H9 (cell line): ENCODE measurements at regions not wholly inside any gene's neighbourhood (a gene's known extent, or its start where the extent isn't known, plus 50 kb on each side); places are given as distances from the start of the nearest gene placed in this dataset.
A peak's percentile ranks its signal among the peaks of the same experiment; 100 is the strongest.

ENCODE experiments used
- DNase-seq: peaks from one replicate; pipeline ENCODE4 v3.0.0-alpha.2; 2017
- H2AFZ ChIP-seq: one replicate; pipeline ENCODE4 v1.6.1; 2013; ENCODE audit warnings: mild to moderate bottlenecking, low read length, control low read depth, moderate library complexity
- H2AK5ac ChIP-seq: 2 replicates; pipeline ENCODE4 v1.6.1; 2013; ENCODE audit warnings: low read length, control low read depth, mixed read lengths; ENCODE audit not compliant: insufficient read length
- H2BK120ac ChIP-seq: one replicate; pipeline ENCODE4 v1.6.1; 2013; ENCODE audit warnings: low read depth, mild to moderate bottlenecking, low read length, control low read depth, inconsistent platforms; ENCODE audit not compliant: poor library complexity, severe bottlenecking
- H2BK12ac ChIP-seq: 2 replicates; pipeline ENCODE4 v1.6.1; 2013; ENCODE audit warnings: low read length, control low read depth, mixed read lengths, low read depth; ENCODE audit not compliant: insufficient read length
- H2BK15ac ChIP-seq: 2 replicates; pipeline ENCODE4 v1.6.1; 2013; ENCODE audit warnings: low read depth, low read length, control low read depth
- H2BK20ac ChIP-seq: one replicate; pipeline ENCODE4 v1.6.1; 2013; ENCODE audit warnings: low read depth, mild to moderate bottlenecking, low read length, control low read depth, inconsistent platforms; ENCODE audit not compliant: poor library complexity, severe bottlenecking
- H2BK5ac ChIP-seq: 2 replicates; pipeline ENCODE4 v1.6.1; 2013; ENCODE audit warnings: low read length, control low read depth, mixed read lengths; ENCODE audit not compliant: insufficient read length
- H3K14ac ChIP-seq: 2 replicates; pipeline ENCODE4 v1.6.1; 2013; ENCODE audit warnings: low read length, control low read depth; ENCODE audit not compliant: insufficient read depth
- H3K18ac ChIP-seq: 2 replicates; pipeline ENCODE4 v1.6.1; 2013; ENCODE audit warnings: low read depth, mild to moderate bottlenecking, mixed read lengths, low read length, control low read depth; ENCODE audit not compliant: insufficient read length
- H3K23ac ChIP-seq: 2 replicates; pipeline ENCODE4 v1.6.1; 2013; ENCODE audit warnings: low read length, control low read depth, mixed read lengths, low read depth; ENCODE audit not compliant: insufficient read length
- H3K23me2 ChIP-seq: 2 replicates; pipeline ENCODE4 v1.6.1; 2013; ENCODE audit warnings: low read depth, mild to moderate bottlenecking, mixed read lengths, low read length, control low read depth; ENCODE audit not compliant: insufficient read length, poor library complexity, severe bottlenecking
- H3K27ac ChIP-seq: 2 replicates; pipeline ENCODE4 v1.5.1; 2013; ENCODE audit warnings: low read length, control low read depth, mixed read lengths, low read depth; ENCODE audit not compliant: insufficient read length
- H3K27me3 ChIP-seq: 2 replicates; pipeline ENCODE4 v1.6.1; 2013; ENCODE audit warnings: low read length, control low read depth, inconsistent platforms; ENCODE audit not compliant: insufficient read depth
- H3K4ac ChIP-seq: 2 replicates; pipeline ENCODE4 v1.6.1; 2013; ENCODE audit warnings: low read depth, mild to moderate bottlenecking, control low read depth, inconsistent platforms, low read length, moderate library complexity
- H3K4me1 ChIP-seq: 2 replicates; pipeline ENCODE4 v1.6.1; 2013; ENCODE audit warnings: low read length, control low read depth, inconsistent platforms; ENCODE audit not compliant: insufficient read depth
- H3K4me2 ChIP-seq: 2 replicates; pipeline ENCODE4 v1.6.1; 2013; ENCODE audit warnings: low read length, control low read depth, mixed read lengths; ENCODE audit not compliant: insufficient read length, insufficient read depth
- H3K56ac ChIP-seq: 2 replicates; pipeline ENCODE4 v1.6.1; 2013; ENCODE audit warnings: low read depth, mild to moderate bottlenecking, mixed read lengths, low read length, control low read depth; ENCODE audit not compliant: insufficient read length
- H3K79me1 ChIP-seq: 2 replicates; pipeline ENCODE4 v1.6.1; 2013; ENCODE audit warnings: low read depth, mild to moderate bottlenecking, moderate library complexity, low read length, control low read depth, inconsistent platforms; ENCODE audit not compliant: insufficient read depth, poor library complexity, severe bottlenecking
- H3K79me2 ChIP-seq: 2 replicates; pipeline ENCODE4 v1.6.1; 2013; ENCODE audit warnings: low read length, control low read depth, inconsistent platforms; ENCODE audit not compliant: insufficient read depth
- H3K9ac ChIP-seq: 2 replicates; pipeline ENCODE4 v1.6.1; 2013; ENCODE audit warnings: low read length, control low read depth, mixed read lengths; ENCODE audit not compliant: insufficient read length; ENCODE audit errors: extremely low read depth
- H3K9me3 ChIP-seq: one replicate; pipeline ENCODE4 v1.6.1; 2013; ENCODE audit warnings: low read depth, low read length, inconsistent platforms; ENCODE audit not compliant: control insufficient read depth
- H3T11ph ChIP-seq: one replicate; pipeline ENCODE4 v1.6.1; 2013; ENCODE audit warnings: mild to moderate bottlenecking, low read length, control low read depth, inconsistent platforms
- H4K20me1 ChIP-seq: one replicate; pipeline ENCODE4 v1.6.1; 2013; ENCODE audit not compliant: control insufficient read depth, insufficient read length, insufficient read depth
- H4K5ac ChIP-seq: 2 replicates; pipeline ENCODE4 v1.6.1; 2013; ENCODE audit warnings: low read depth, mild to moderate bottlenecking, mixed read lengths, low read length, control low read depth; ENCODE audit not compliant: insufficient read length
- H4K8ac ChIP-seq: replicated peaks from 2 replicates; pipeline ENCODE4 v1.6.1; 2013; ENCODE audit warnings: low read length, control low read depth, mixed read lengths, low read depth; ENCODE audit not compliant: insufficient read length
- H4K91ac ChIP-seq: 2 replicates; pipeline ENCODE4 v1.6.1; 2013; ENCODE audit warnings: low read depth, mild to moderate bottlenecking, moderate library complexity, mixed read lengths, low read length, control low read depth; ENCODE audit not compliant: insufficient read length
- H3K27ac Mint-ChIP-seq, 3 experiments: 2 replicates in 2 of 3; 3 replicates in 1 of 3; pipeline ENCODE4 v1.8.0; 2020 to 2021; ENCODE audit warnings: mixed read lengths in 3 of 3, mild to moderate bottlenecking in 1 of 3, moderate library complexity in 1 of 3
- H3K27me3 Mint-ChIP-seq: 2 replicates; pipeline ENCODE4 v1.8.0; 2021; ENCODE audit warnings: low read depth, mild to moderate bottlenecking, moderate library complexity, mixed read lengths
- H3K36me3 Mint-ChIP-seq, 3 experiments: 2 replicates in 2 of 3; 3 replicates in 1 of 3; pipeline ENCODE4 v1.8.0; 2020 to 2021; ENCODE audit warnings: low read depth in 3 of 3, mixed read lengths in 3 of 3; ENCODE audit not compliant: insufficient read depth in 1 of 3
- H3K4me1 Mint-ChIP-seq, 2 experiments: 2 replicates each; pipeline ENCODE4 v1.8.0; 2020; ENCODE audit warnings: mixed read lengths in 2 of 2
- H3K4me3 Mint-ChIP-seq, 2 experiments: 2 replicates in 1 of 2; 3 replicates in 1 of 2; pipeline ENCODE4 v1.8.0; 2020 to 2021; ENCODE audit warnings: mild to moderate bottlenecking in 2 of 2, mixed read lengths in 2 of 2, moderate library complexity in 1 of 2
- H3K9me3 Mint-ChIP-seq, 2 experiments: 2 replicates in 1 of 2; 3 replicates in 1 of 2; pipeline ENCODE4 v1.8.0; 2020; ENCODE audit warnings: mild to moderate bottlenecking in 2 of 2, mixed read lengths in 2 of 2, moderate library complexity in 1 of 2
- WGBS: extraction: QIAGEN DNeasy Blood & Tissue Kit; methylation state at CpG from one replicate; pipeline ENCODE4 v1.1.7; 2013; ENCODE audit warnings: missing lambda C conversion rate, low lambda C conversion rate, mixed read lengths; ENCODE audit not compliant: insufficient read length; ENCODE audit errors: extremely low coverage; 5-methylcytosine and 5-hydroxymethylcytosine counted together
- TF ChIP-seq, protein P1 (sequence below): fragments of 200-600 bp; sonication (generic); conservative IDR thresholded peaks from 3 replicates; pipeline ENCODE4 v1.8.0; 2021; ENCODE audit warnings: antibody characterized with exemption, mild to moderate bottlenecking

DNA sequence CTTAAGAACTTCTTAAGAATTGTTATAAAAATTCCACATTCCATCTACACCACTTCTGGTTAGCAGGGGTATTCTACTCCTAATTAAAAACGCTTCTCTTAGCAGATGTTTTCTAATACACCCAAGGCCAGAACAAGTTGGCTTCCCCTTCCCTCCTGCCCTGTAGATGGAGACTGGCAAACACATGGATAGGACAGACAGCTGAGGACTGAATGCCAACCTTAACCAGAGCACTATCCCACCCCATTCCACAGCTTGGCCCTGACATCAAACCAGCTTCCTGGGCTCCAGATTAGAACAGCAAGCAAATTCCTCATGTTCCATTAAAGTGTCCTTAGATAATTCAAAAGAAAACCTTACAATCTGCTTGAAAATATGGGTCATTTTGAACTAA, 56.6 kb upstream of the IL6 start:
- H3K9ac ChIP-seq = no peak overlapping the region
- H3K36me3 Mint-ChIP-seq = peaks cover 0 to 8% (median 0%) of the 10 kb centered on the region in 3 experiments; a peak in 2 of 7 replicates
- H2BK15ac ChIP-seq = no peak overlapping the region
- H4K8ac ChIP-seq = no peak overlapping the region
- no peak overlapping the region for H3K23ac ChIP-seq
- H4K20me1 ChIP-seq = no peaks in the 10 kb centered on the region
- no peaks in the 10 kb centered on the region for H3K23me2 ChIP-seq
- no peak overlapping the region for H4K91ac ChIP-seq
- no peaks in the 10 kb centered on the region for H3K27me3 ChIP-seq
- no peak overlapping the region for H2AK5ac ChIP-seq
- H3K4me1 ChIP-seq = peaks cover 33% of the 10 kb centered on the region
- H3K27ac ChIP-seq = no peak overlapping the region
- no peak overlapping the region for H3K18ac ChIP-seq
- H2BK120ac ChIP-seq = no peak overlapping the region
- H3K79me2 ChIP-seq = no peaks in the 10 kb centered on the region
- no peak overlapping the region for H3K14ac ChIP-seq
- no peaks in the 10 kb centered on the region for H3K79me1 ChIP-seq
- H3T11ph ChIP-seq = no peak overlapping the region
- H3K4me2 ChIP-seq = no peak overlapping the region
- H4K5ac ChIP-seq = no peak overlapping the region
- no peak overlapping the region for H2BK5ac ChIP-seq
- H3K27ac Mint-ChIP-seq = peak overlapping the region in 2 of 3 experiments; percentile 55 to 71; a peak in 2 of 7 replicates
- no peak overlapping the region for H3K56ac ChIP-seq
- H3K4me3 Mint-ChIP-seq = no peak overlapping the region
- no peak overlapping the region for H2BK20ac ChIP-seq
- no peak overlapping the region for H2AFZ ChIP-seq
- no peaks in the 10 kb centered on the region for H3K9me3 ChIP-seq
- no peak for DNase-seq
- TF ChIP-seq, protein P1, sequence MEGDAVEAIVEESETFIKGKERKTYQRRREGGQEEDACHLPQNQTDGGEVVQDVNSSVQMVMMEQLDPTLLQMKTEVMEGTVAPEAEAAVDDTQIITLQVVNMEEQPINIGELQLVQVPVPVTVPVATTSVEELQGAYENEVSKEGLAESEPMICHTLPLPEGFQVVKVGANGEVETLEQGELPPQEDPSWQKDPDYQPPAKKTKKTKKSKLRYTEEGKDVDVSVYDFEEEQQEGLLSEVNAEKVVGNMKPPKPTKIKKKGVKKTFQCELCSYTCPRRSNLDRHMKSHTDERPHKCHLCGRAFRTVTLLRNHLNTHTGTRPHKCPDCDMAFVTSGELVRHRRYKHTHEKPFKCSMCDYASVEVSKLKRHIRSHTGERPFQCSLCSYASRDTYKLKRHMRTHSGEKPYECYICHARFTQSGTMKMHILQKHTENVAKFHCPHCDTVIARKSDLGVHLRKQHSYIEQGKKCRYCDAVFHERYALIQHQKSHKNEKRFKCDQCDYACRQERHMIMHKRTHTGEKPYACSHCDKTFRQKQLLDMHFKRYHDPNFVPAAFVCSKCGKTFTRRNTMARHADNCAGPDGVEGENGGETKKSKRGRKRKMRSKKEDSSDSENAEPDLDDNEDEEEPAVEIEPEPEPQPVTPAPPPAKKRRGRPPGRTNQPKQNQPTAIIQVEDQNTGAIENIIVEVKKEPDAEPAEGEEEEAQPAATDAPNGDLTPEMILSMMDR = no peak
- H3K4ac ChIP-seq = no peak overlapping the region
- peaks cover 64 to 75% of the 10 kb centered on the region in 2 experiments for H3K4me1 Mint-ChIP-seq
- peaks cover 0 to 6% of the 10 kb centered on the region in 2 experiments; a peak in 2 of 5 replicates for H3K9me3 Mint-ChIP-seq
- no peak overlapping the region for H2BK12ac ChIP-seq
- H3K27me3 Mint-ChIP-seq = no peaks in the 10 kb centered on the region
- WGBS = no CpG with 5 or more reads among the region's 1 CpG
